CD14-positive monocyte (primary cell): ENCODE measurements at regions not wholly inside any gene's neighbourhood (a gene's known extent, or its start where the extent isn't known, plus 50 kb on each side); places are given as distances from the start of the nearest gene placed in this dataset.

Experiments used
- DNase-seq, 3 donors: peaks; one replicate each; pipeline ENCODE4 v3.0.0-alpha.2; 2011 to 2022
- H2AFZ ChIP-seq: 2 replicates; pipeline ENCODE4 v1.6.0; 2012; ENCODE audit warnings: mild to moderate bottlenecking, low read depth, low read length, inconsistent platforms; ENCODE audit not compliant: insufficient read depth, poor library complexity, severe bottlenecking
- H3K27ac ChIP-seq, 2 donors: 1 replicate in 1 of 2; 2 replicates in 1 of 2; pipeline ENCODE4 v1.5.1; 2012 to 2013; ENCODE audit warnings: low read length in 2 of 2, control low read depth in 1 of 2, inconsistent platforms in 1 of 2, low read depth in 1 of 2, mild to moderate bottlenecking in 1 of 2
- H3K27me3 ChIP-seq, 2 donors: one replicate each; pipeline versions ENCODE4 v1.6.0 to v1.6.1; 2011 to 2013; ENCODE audit warnings: low read length in 2 of 2; ENCODE audit not compliant: control insufficient read depth in 2 of 2, insufficient read depth in 2 of 2
- H3K36me3 ChIP-seq, 2 donors: replicated peaks in 1 of 2; 1 replicate in 1 of 2; 2 replicates in 1 of 2; pipeline versions ENCODE4 v1.5.1 to v1.6.1; 2012 to 2013; ENCODE audit warnings: low read length in 2 of 2, control low read depth in 1 of 2, inconsistent platforms in 1 of 2, mild to moderate bottlenecking in 1 of 2; ENCODE audit not compliant: insufficient read depth in 2 of 2, control insufficient read depth in 1 of 2
- H3K4me1 ChIP-seq, 2 donors: 1 replicate in 1 of 2; 2 replicates in 1 of 2; pipeline versions ENCODE4 v1.5.1 to v1.6.1; 2012 to 2013; ENCODE audit warnings: low read length in 2 of 2, control low read depth in 1 of 2, inconsistent platforms in 1 of 2, mild to moderate bottlenecking in 1 of 2, moderate library complexity in 1 of 2; ENCODE audit not compliant: insufficient read depth in 2 of 2, control insufficient read depth in 1 of 2
- H3K4me2 ChIP-seq: replicated peaks from 2 replicates; pipeline ENCODE3; 2012; ENCODE audit warnings: low read length, moderate library complexity, mild to moderate bottlenecking; ENCODE audit not compliant: poor library complexity, severe bottlenecking; ENCODE audit errors: extremely low read depth
- H3K4me3 ChIP-seq, 3 experiments: fragments of 200-600 bp in 1 of 3; sonication (generic) in 1 of 3; replicated peaks in 1 of 3; 1 replicate in 2 of 3; 2 replicates in 1 of 3; pipeline ENCODE4 v1.5.1; 2011 to 2013; ENCODE audit warnings: low read length in 3 of 3, mild to moderate bottlenecking in 3 of 3, control low read depth in 2 of 3, low read depth in 2 of 3, inconsistent platforms in 1 of 3, moderate library complexity in 1 of 3
- H3K79me2 ChIP-seq: 2 replicates; pipeline ENCODE4 v1.6.0; 2012; ENCODE audit warnings: mild to moderate bottlenecking, control low read depth, inconsistent platforms, low read length, moderate library complexity; ENCODE audit not compliant: insufficient read depth
- H3K9ac ChIP-seq: 2 replicates; pipeline ENCODE4 v1.6.0; 2017; ENCODE audit warnings: low read length, mild to moderate bottlenecking; ENCODE audit not compliant: insufficient read depth, poor library complexity, severe bottlenecking
- H3K9me3 ChIP-seq, 2 donors: replicated peaks in 1 of 2; 1 replicate in 1 of 2; 2 replicates in 1 of 2; pipeline versions ENCODE4 v1.5.1 to v1.6.1; 2012 to 2013; ENCODE audit warnings: low read length in 2 of 2, control low read depth in 1 of 2; ENCODE audit not compliant: control insufficient read depth in 1 of 2, insufficient read depth in 1 of 2
- H4K20me1 ChIP-seq: 2 replicates; pipeline ENCODE4 v1.6.0; 2012; ENCODE audit warnings: mild to moderate bottlenecking, low read length, control low read depth, moderate library complexity; ENCODE audit not compliant: insufficient read depth
- H3K27ac Mint-ChIP-seq, 7 donors: one replicate each; pipeline ENCODE4 v1.8.0; 2020; ENCODE audit warnings: mild to moderate bottlenecking in 7 of 7, mixed read lengths in 7 of 7, moderate library complexity in 6 of 7, inconsistent platforms in 2 of 7
- H3K27me3 Mint-ChIP-seq, 3 donors: one replicate each; pipeline ENCODE4 v1.8.0; 2021 to 2022; ENCODE audit warnings: low read depth in 3 of 3, mild to moderate bottlenecking in 3 of 3, mixed read lengths in 3 of 3, moderate library complexity in 3 of 3, inconsistent platforms in 1 of 3
- H3K36me3 Mint-ChIP-seq, 2 donors: one replicate each; pipeline ENCODE4 v1.8.0; 2020; ENCODE audit warnings: mixed read lengths in 2 of 2, inconsistent platforms in 1 of 2, mild to moderate bottlenecking in 1 of 2
- H3K4me1 Mint-ChIP-seq: one replicate; pipeline ENCODE4 v1.8.0; 2020; ENCODE audit warnings: mild to moderate bottlenecking, mixed read lengths
- H3K4me3 Mint-ChIP-seq, 2 donors: one replicate each; pipeline ENCODE4 v1.8.0; 2020; ENCODE audit warnings: mild to moderate bottlenecking in 2 of 2, mixed read lengths in 2 of 2, moderate library complexity in 1 of 2
- H3K9me3 Mint-ChIP-seq, 7 donors: one replicate each; pipeline ENCODE4 v1.8.0; 2020 to 2022; ENCODE audit warnings: mixed read lengths in 7 of 7, mild to moderate bottlenecking in 6 of 7, moderate library complexity in 6 of 7, inconsistent platforms in 2 of 7
- WGBS: methylation state at CpG from one replicate; pipeline ENCODE4 v1.1.5; 2013; ENCODE audit warnings: missing lambda C conversion rate; ENCODE audit not compliant: insufficient coverage; 5-methylcytosine and 5-hydroxymethylcytosine counted together
- intact Hi-C, 2 donors: fragments of 100-400 bp; cut with micrococcal nuclease; formaldehyde crosslinking; loops; one replicate each; pipeline versions ENCODE4 v1.15.0 to v1.15.1; 2023
- TF ChIP-seq, protein P1 (sequence below): fragments of 200-600 bp; IDR thresholded peaks from one replicate; pipeline ENCODE4 v1.8.0; 2022; ENCODE audit warnings: antibody characterized with exemption, mild to moderate bottlenecking

DNA sequence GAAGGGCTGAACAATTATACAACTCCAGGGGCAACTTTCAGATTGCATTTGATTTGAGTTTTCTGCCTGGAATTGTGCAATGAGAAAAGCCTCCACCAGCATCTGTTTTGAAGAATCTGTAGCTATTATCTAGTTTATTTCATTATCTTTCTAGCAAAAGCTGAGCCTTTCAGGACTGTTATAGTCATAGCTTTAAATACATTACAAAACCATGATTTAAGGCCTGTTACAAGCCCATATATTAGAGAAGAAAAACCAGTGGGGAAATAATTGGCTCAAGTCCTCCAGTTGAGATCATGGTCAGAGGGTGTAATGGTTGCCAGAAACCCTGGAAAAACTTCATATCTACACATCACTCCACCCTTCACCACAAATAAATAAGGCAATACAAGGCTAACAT, 676.2 kb downstream of the HDGFL1 start:
- H3K4me1 ChIP-seq = no peaks in the 10 kb centered on the region
- H3K79me2 ChIP-seq = no peaks in the 10 kb centered on the region
- H3K27ac ChIP-seq = no peak overlapping the region
- Mint-ChIP-seq H3K27me3 (peaks cover 0 to 2% (median 0%) of the 10 kb centered on the region in 3 donors), H3K4me1 (no peaks in the 10 kb centered on the region), H3K27ac (no peak overlapping the region), H3K36me3 (no peaks in the 10 kb centered on the region), H3K4me3 (no peak overlapping the region), H3K9me3 (peaks cover 0 to 6% (median 2%) of the 10 kb centered on the region in 7 donors)
- H3K4me3 ChIP-seq = no peak overlapping the region
- H2AFZ ChIP-seq = no peak overlapping the region
- TF ChIP-seq, protein P1, sequence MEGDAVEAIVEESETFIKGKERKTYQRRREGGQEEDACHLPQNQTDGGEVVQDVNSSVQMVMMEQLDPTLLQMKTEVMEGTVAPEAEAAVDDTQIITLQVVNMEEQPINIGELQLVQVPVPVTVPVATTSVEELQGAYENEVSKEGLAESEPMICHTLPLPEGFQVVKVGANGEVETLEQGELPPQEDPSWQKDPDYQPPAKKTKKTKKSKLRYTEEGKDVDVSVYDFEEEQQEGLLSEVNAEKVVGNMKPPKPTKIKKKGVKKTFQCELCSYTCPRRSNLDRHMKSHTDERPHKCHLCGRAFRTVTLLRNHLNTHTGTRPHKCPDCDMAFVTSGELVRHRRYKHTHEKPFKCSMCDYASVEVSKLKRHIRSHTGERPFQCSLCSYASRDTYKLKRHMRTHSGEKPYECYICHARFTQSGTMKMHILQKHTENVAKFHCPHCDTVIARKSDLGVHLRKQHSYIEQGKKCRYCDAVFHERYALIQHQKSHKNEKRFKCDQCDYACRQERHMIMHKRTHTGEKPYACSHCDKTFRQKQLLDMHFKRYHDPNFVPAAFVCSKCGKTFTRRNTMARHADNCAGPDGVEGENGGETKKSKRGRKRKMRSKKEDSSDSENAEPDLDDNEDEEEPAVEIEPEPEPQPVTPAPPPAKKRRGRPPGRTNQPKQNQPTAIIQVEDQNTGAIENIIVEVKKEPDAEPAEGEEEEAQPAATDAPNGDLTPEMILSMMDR = no peak
- H3K9ac ChIP-seq = no peak overlapping the region
- H3K9me3 ChIP-seq = peaks cover 3 to 7% of the 10 kb centered on the region in 2 donors
- no peaks in the 10 kb centered on the region for H4K20me1 ChIP-seq
- no peaks in the 10 kb centered on the region for H3K27me3 ChIP-seq
- DNase-seq = no peak
- no peak overlapping the region for H3K4me2 ChIP-seq
- intact Hi-C loops = no loop called here
- no peaks in the 10 kb centered on the region for H3K36me3 ChIP-seq

DNA sequence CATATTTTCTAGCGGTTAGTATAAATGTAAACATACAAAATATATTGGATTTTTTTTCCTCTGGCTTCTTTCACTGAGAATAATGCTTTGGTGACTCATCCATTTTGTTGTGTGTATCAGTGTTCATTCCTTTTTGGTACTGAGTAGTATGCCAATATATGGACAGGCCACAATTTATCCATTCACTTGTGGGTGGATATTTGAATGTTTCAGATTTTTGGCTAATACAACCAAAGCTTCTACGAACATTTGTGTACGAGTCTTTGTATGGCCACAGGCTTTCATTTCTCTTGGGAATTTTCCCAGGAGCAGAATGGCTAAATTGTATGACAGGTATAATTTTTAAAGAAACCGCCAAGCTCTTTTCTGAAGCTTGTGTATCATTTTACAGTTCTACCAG, 677.5 kb downstream of the HDGFL1 start:
- TF ChIP-seq, protein P1 = no peak

More for the DNA sequence above, 677.5 kb downstream of the HDGFL1 start:
- H3K27ac ChIP-seq = no peak overlapping the region
- H4K20me1 ChIP-seq = no peaks in the 10 kb centered on the region
- H3K9me3 Mint-ChIP-seq = peaks cover 0 to 3% (median 2%) of the 10 kb centered on the region in 7 donors
- no peaks in the 10 kb centered on the region for H3K36me3 Mint-ChIP-seq
- no peaks in the 10 kb centered on the region for H3K36me3 ChIP-seq
- peaks cover 2% of the 10 kb centered on the region for H3K4me1 Mint-ChIP-seq
- peaks cover 0 to 2% (median 0%) of the 10 kb centered on the region in 3 donors for H3K27me3 Mint-ChIP-seq
- peaks cover 3 to 7% of the 10 kb centered on the region in 2 donors for H3K9me3 ChIP-seq
- DNase-seq = no peak
- no peak overlapping the region for H3K9ac ChIP-seq
- H3K79me2 ChIP-seq = no peaks in the 10 kb centered on the region
- intact Hi-C loops = no loop called here
- no CpG with 5 or more reads among the region's 4 CpGs for WGBS
- H3K27me3 ChIP-seq = no peaks in the 10 kb centered on the region
- H3K4me2 ChIP-seq = no peak overlapping the region
- no peak overlapping the region for H3K27ac Mint-ChIP-seq
- no peaks in the 10 kb centered on the region for H3K4me1 ChIP-seq
- no peak overlapping the region for H3K4me3 Mint-ChIP-seq
- no peak overlapping the region for H3K4me3 ChIP-seq
- H2AFZ ChIP-seq = no peak overlapping the region
